Left kidney (tissue), 1 donor: ENCODE measurements at regions not wholly inside any gene's neighbourhood (a gene's known extent, or its start where the extent isn't known, plus 50 kb on each side); places are given as distances from the start of the nearest gene placed in this dataset.

Source experiments
- DNase-seq: peaks from one replicate; pipeline ENCODE4 v3.0.0-alpha.2; 2013

GRCh38 chr2:107384422-107384821 lies 442.3 kb upstream of the RGPD4 start:
- no peak for DNase-seq

GRCh38 chr2:107385921-107386320 lies 440.8 kb upstream of the RGPD4 start:
- DNase-seq: no peak

- DNase-seq: no peak
Observed at GRCh38 chr2:107392241-107392704, 434.4 kb upstream of the RGPD4 start.

- no peak for DNase-seq
Observed at GRCh38 chr2:107393516-107393915, 433.2 kb upstream of the RGPD4 start.

GRCh38 chr2:107398683-107399082 lies 428.0 kb upstream of the RGPD4 start:
- DNase-seq: no peak

GRCh38 chr2:107402330-107402729 lies 424.4 kb upstream of the RGPD4 start:
- DNase-seq: no peak

- DNase-seq: no peak
Observed at GRCh38 chr2:107405261-107405660, 421.4 kb upstream of the RGPD4 start.

- DNase-seq: no peak
Observed at GRCh38 chr2:107407017-107407416, 419.7 kb upstream of the RGPD4 start.

GRCh38 chr2:107407974-107408373 lies 418.7 kb upstream of the RGPD4 start:
- DNase-seq: no peak

GRCh38 chr2:107411267-107411666 lies 415.4 kb upstream of the RGPD4 start:
- DNase-seq: no peak

GRCh38 chr2:107412209-107412904 lies 414.3 kb upstream of the RGPD4 start:
- DNase-seq: no peak

GRCh38 chr2:107412981-107413380 lies 413.7 kb upstream of the RGPD4 start:
- DNase-seq: no peak

GRCh38 chr2:107414376-107414775 lies 412.3 kb upstream of the RGPD4 start:
- DNase-seq: no peak

GRCh38 chr2:107418708-107419107 lies 408.0 kb upstream of the RGPD4 start:
- DNase-seq: no peak

- no peak for DNase-seq
Observed at GRCh38 chr2:107419191-107419590, 407.5 kb upstream of the RGPD4 start.

GRCh38 chr2:107428781-107429180 lies 397.9 kb upstream of the RGPD4 start:
- DNase-seq: no peak

GRCh38 chr2:107430006-107430405 lies 396.7 kb upstream of the RGPD4 start:
- no peak for DNase-seq

- DNase-seq: no peak
Observed at GRCh38 chr2:107430596-107431266, 396.0 kb upstream of the RGPD4 start.

- DNase-seq: no peak
Observed at GRCh38 chr2:107436281-107436680, 390.4 kb upstream of the RGPD4 start.

- no peak for DNase-seq
Observed at GRCh38 chr2:107437265-107437664, 389.4 kb upstream of the RGPD4 start.

- no peak for DNase-seq
Observed at GRCh38 chr2:107437807-107438206, 388.9 kb upstream of the RGPD4 start.

GRCh38 chr2:107448160-107448559 lies 378.5 kb upstream of the RGPD4 start:
- no peak for DNase-seq

GRCh38 chr2:107461301-107461700 lies 365.4 kb upstream of the RGPD4 start:
- no peak for DNase-seq

GRCh38 chr2:107462181-107462580 lies 364.5 kb upstream of the RGPD4 start:
- DNase-seq: no peak
